ACC112 (cell line): ENCODE measurements at regions not wholly inside any gene's neighbourhood (a gene's known extent, or its start where the extent isn't known, plus 50 kb on each side); places are given as distances from the start of the nearest gene placed in this dataset.

ENCODE experiments used
- H2AFZ ChIP-seq: fragments of 200-600 bp; sonication (generic); one replicate; pipeline ENCODE4 v1.6.0; 2017; ENCODE audit warnings: antibody characterized with exemption, low read length; ENCODE audit not compliant: unreplicated experiment
- H3K27ac ChIP-seq: fragments of 200-600 bp; sonication (generic); 2 replicates; pipeline ENCODE4 v1.5.1; 2014; ENCODE audit warnings: low read depth, mild to moderate bottlenecking, antibody characterized with exemption, low read length, moderate library complexity
- H3K27me3 ChIP-seq: fragments of 200-600 bp; sonication (generic); 2 replicates; pipeline ENCODE4 v1.6.1; 2014; ENCODE audit warnings: mild to moderate bottlenecking, antibody characterized with exemption, low read length, moderate library complexity, mixed read lengths; ENCODE audit not compliant: insufficient read depth
- H3K36me3 ChIP-seq: fragments of 200-600 bp; sonication (generic); 2 replicates; pipeline ENCODE4 v1.6.1; 2016; ENCODE audit warnings: mild to moderate bottlenecking, antibody characterized with exemption, low read length, moderate library complexity, mixed read lengths; ENCODE audit not compliant: insufficient read depth
- H3K4me1 ChIP-seq: fragments of 200-600 bp; sonication (generic); one replicate; pipeline ENCODE4 v1.6.1; 2016; ENCODE audit warnings: low read length, mixed read lengths; ENCODE audit not compliant: insufficient read depth, unreplicated experiment, control insufficient read depth
- H3K4me3 ChIP-seq: fragments of 200-600 bp; sonication (generic); 2 replicates; pipeline ENCODE4 v1.5.1; 2014; ENCODE audit warnings: mild to moderate bottlenecking, low read depth, low read length
- H3K79me2 ChIP-seq: fragments of 200-600 bp; sonication (generic); one replicate; pipeline ENCODE4 v1.6.0; 2016; ENCODE audit warnings: low read length; ENCODE audit not compliant: control insufficient read depth, unreplicated experiment, insufficient read depth

- H3K27me3 ChIP-seq = no peaks in the 10 kb centered on the region
- H3K27ac ChIP-seq = no peak overlapping the region
- no peaks in the 10 kb centered on the region for H3K4me1 ChIP-seq
- H2AFZ ChIP-seq = no peak overlapping the region
- H3K79me2 ChIP-seq = no peaks in the 10 kb centered on the region
- H3K4me3 ChIP-seq = no peak overlapping the region
- H3K36me3 ChIP-seq = no peaks in the 10 kb centered on the region
Observed at GRCh38 chr10:50981904-50982303, 92.4 kb upstream of the PRKG1 start.

GRCh38 chr10:50982989-50983388 lies 91.3 kb upstream of the PRKG1 start:
- H3K4me3 ChIP-seq = no peak overlapping the region
- H3K27ac ChIP-seq = no peak overlapping the region
- H3K4me1 ChIP-seq = no peaks in the 10 kb centered on the region
- H3K36me3 ChIP-seq = no peaks in the 10 kb centered on the region
- H3K27me3 ChIP-seq = no peaks in the 10 kb centered on the region
- no peaks in the 10 kb centered on the region for H3K79me2 ChIP-seq
- no peak overlapping the region for H2AFZ ChIP-seq

GRCh38 chr10:50987934-50988333 lies 86.4 kb upstream of the PRKG1 start:
- H3K27me3 ChIP-seq = no peaks in the 10 kb centered on the region
- peaks cover 11% of the 10 kb centered on the region for H3K4me1 ChIP-seq
- no peak overlapping the region for H3K4me3 ChIP-seq
- H3K36me3 ChIP-seq = no peaks in the 10 kb centered on the region
- H3K27ac ChIP-seq = no peak overlapping the region
- H3K79me2 ChIP-seq = no peaks in the 10 kb centered on the region
- H2AFZ ChIP-seq = no peak overlapping the region

GRCh38 chr10:50988792-50989191 lies 85.5 kb upstream of the PRKG1 start:
- Histone ChIP-seq H3K4me1 (peaks cover 14% of the 10 kb centered on the region), H3K4me3 (peak overlapping the region; percentile 66), H3K27me3 (no peaks in the 10 kb centered on the region), H3K27ac (peak overlapping the region; percentile 13; the same call in 1 of the 2 replicates), H3K36me3 (no peaks in the 10 kb centered on the region), H3K79me2 (no peaks in the 10 kb centered on the region), H2AFZ (peak overlapping the region; percentile 62)

- Histone ChIP-seq H2AFZ (peak overlapping the region; percentile 83), H3K4me3 (peak overlapping the region; percentile 86), H3K36me3 (no peaks in the 10 kb centered on the region), H3K79me2 (no peaks in the 10 kb centered on the region), H3K27ac (peak overlapping the region; percentile 67; the same call in 1 of the 2 replicates), H3K27me3 (no peaks in the 10 kb centered on the region), H3K4me1 (peaks cover 14% of the 10 kb centered on the region)
Observed at GRCh38 chr10:50990568-50991455, 83.5 kb upstream of the PRKG1 start.

- no peaks in the 10 kb centered on the region for H3K79me2 ChIP-seq
- H3K4me1 ChIP-seq = peaks cover 14% of the 10 kb centered on the region
- H2AFZ ChIP-seq = peak overlapping the region; percentile 72
- H3K36me3 ChIP-seq = no peaks in the 10 kb centered on the region
- H3K27ac ChIP-seq = peak overlapping the region; percentile 67; the same call in 1 of the 2 replicates
- H3K27me3 ChIP-seq = no peaks in the 10 kb centered on the region
- peak overlapping the region; percentile 86 for H3K4me3 ChIP-seq
Observed at GRCh38 chr10:50991456-50992355, 82.6 kb upstream of the PRKG1 start.

- Histone ChIP-seq H3K4me1 (peaks cover 19% of the 10 kb centered on the region), H3K27ac (peak overlapping the region; percentile 59; the same call in 1 of the 2 replicates), H3K4me3 (peak overlapping the region; percentile 86), H3K36me3 (no peaks in the 10 kb centered on the region), H3K79me2 (no peaks in the 10 kb centered on the region), H2AFZ (peak overlapping the region; percentile 72), H3K27me3 (no peaks in the 10 kb centered on the region)
Observed at GRCh38 chr10:50992356-50992901, 81.9 kb upstream of the PRKG1 start.

- Histone ChIP-seq H3K36me3 (no peaks in the 10 kb centered on the region), H3K79me2 (no peaks in the 10 kb centered on the region), H2AFZ (peak overlapping the region; percentile 85), H3K27me3 (no peaks in the 10 kb centered on the region), H3K27ac (peak overlapping the region; percentile 59), H3K4me1 (peaks cover 27% of the 10 kb centered on the region), H3K4me3 (peak overlapping the region; percentile 86)
Observed at GRCh38 chr10:50992972-50993766, 81.1 kb upstream of the PRKG1 start.

- H3K79me2 ChIP-seq = no peaks in the 10 kb centered on the region
- peak overlapping the region; percentile 59 for H3K27ac ChIP-seq
- H3K36me3 ChIP-seq = no peaks in the 10 kb centered on the region
- no peaks in the 10 kb centered on the region for H3K27me3 ChIP-seq
- H3K4me3 ChIP-seq = peak overlapping the region; percentile 86
- peak overlapping the region; percentile 85 for H2AFZ ChIP-seq
- peaks cover 27% of the 10 kb centered on the region for H3K4me1 ChIP-seq
Observed at GRCh38 chr10:50993771-50994251, 80.5 kb upstream of the PRKG1 start.
